Erythroblast (primary cell): ENCODE measurements at regions not wholly inside any gene's neighbourhood (a gene's known extent, or its start where the extent isn't known, plus 50 kb on each side); places are given as distances from the start of the nearest gene placed in this dataset.
"Not testable (repeated sequence)": the region's sequence is repeated elsewhere in the genome, so short reads cannot be mapped to it uniquely, and the experiment has no call there.

Experiments
- DNase-seq, 2 experiments: peaks; one replicate each; lab custom pipeline; 2025; lab: John Stamatoyannopoulos, UW
- GATA1 ChIP-seq: IDR thresholded peaks from 2 replicates; pipeline ENCODE4 v1.6.1; 2011; ENCODE audit warnings: low read depth, mild to moderate bottlenecking, control low read depth, low read length, moderate library complexity
- POLR2A ChIP-seq: IDR thresholded peaks from 2 replicates; pipeline ENCODE4 v1.6.1; 2011; ENCODE audit warnings: mild to moderate bottlenecking, low read length

DNA sequence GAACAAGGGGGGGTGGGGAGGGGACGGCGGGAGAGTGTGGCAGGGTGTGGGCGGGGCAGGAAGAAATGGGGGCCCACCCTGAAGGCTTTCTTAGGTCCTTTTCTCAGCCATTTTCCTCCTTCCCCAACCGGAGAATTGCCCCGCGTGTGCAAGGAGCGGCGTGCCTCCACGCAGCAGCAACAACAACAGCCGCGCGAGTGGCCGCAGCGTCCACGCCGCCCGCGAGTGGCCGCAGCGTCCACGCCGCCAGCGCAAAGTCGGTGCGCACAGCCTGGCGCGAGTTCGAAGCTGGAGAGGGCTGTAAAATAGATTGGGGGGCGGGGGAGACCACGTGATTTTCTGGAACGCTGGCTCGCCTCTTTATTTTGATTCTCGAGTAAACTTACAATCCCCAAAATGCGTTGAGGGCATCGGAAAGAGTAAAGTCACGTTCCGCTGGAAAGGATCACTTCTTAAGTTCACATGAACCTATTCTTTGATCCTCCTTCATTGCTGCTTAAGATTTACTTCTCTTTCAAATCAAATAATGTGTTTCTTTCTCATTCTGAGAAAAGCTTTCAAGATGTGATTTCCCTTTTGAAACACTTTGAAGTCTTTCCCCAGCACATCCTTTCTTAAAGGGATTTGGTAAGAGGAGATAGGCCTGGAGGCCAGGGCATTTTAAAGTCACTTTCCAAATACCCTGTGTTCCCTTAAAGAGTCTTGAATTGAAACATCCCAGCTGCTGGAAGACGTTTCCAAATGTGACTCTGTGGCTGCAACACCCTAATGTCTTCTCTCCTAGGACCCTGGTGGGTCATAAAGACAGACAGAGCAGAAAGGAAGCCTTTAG is 66.7 kb upstream of the ZNF217 start:
- TF ChIP-seq GATA1, result no peak
- TF ChIP-seq POLR2A, result no peak
- peak; percentile 21 to 26 for DNase-seq

DNA sequence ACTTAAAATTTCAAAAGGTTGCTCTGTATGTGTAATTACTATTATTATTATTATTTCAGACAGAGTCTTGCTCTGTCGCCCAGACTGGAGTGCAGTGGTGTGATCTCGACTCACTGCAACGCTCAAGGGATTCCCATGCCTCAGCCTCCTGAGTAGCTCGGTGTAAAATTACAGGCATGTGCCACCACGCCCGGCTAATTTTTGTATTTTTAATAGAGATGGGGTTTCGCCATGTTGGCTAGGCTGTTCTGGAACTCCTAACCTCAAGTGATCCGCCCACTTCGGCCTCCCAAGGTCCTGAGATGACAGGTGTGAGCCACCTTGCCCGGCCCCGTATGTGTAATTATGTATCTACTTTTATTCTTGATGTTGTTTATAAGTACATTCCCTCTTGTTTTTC is 65.3 kb upstream of the ZNF217 start:
- TF ChIP-seq GATA1, result no peak
- no peak for TF ChIP-seq POLR2A
- no peak for DNase-seq

DNA sequence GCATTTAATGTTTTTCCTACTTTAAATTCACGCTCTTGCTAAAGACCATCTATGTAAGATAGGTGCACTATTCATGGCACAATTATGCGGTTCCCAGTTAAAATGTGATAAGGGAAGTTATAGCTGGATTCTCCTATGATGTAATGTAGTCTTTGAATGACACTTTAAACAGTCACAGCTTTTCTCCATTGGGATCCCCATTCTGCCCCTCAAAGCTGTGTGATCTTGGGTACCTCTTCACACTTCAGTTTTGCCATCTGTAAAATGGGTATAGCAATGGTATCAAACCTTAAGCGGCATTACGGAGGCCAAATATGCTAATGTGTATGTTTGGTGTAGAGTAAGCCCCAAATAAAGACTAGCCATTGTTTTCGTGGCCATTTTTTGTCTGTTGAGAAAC is 64.7 kb upstream of the ZNF217 start:
- DNase-seq, result no peak

DNA sequence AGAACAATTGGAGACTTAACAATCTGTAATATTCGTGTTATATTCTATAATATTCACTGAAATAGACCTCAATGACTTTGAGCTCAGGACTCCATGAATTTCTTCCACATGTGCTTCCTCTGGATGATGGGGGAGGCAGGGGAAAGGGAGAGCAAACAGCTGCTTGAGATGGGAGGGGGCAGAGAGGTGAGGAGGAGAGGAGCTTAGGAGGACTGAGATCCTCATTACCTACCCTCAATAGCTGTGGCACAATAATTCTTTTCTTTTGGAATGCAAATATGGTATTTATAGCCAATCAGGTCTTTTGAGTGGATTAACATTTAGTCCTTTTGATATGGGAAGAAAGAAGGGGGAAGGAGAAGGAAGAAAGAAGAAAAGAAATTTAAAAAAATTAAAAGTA is 64.1 kb upstream of the ZNF217 start:
- DNase-seq, result no peak
- TF ChIP-seq GATA1 (no peak), POLR2A (no peak)

More for the DNA sequence above, 64.7 kb upstream of the ZNF217 start:
- no peak for TF ChIP-seq POLR2A
- no peak for TF ChIP-seq GATA1

DNA sequence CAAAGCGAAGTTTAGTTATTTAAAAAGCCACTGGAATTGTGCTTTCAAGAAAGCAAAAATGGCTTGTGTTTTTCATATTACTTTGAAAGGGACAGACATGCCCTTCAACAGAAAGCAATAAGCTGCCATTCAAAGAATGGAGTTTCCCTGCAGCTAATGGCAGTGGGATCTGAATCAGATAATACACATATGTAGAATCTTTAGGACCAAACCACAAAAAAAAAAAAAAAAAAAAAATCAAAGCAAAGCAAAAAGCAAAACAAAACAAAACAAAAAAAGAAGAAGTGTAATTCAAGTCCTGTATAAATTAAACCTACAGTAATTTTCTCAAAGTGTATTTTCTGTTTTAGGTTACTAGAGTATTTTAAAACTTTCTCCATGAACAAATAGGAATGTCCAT is 63.6 kb upstream of the ZNF217 start:
- DNase-seq, result no peak
- no peak for TF ChIP-seq POLR2A
- TF ChIP-seq GATA1, result no peak

DNA sequence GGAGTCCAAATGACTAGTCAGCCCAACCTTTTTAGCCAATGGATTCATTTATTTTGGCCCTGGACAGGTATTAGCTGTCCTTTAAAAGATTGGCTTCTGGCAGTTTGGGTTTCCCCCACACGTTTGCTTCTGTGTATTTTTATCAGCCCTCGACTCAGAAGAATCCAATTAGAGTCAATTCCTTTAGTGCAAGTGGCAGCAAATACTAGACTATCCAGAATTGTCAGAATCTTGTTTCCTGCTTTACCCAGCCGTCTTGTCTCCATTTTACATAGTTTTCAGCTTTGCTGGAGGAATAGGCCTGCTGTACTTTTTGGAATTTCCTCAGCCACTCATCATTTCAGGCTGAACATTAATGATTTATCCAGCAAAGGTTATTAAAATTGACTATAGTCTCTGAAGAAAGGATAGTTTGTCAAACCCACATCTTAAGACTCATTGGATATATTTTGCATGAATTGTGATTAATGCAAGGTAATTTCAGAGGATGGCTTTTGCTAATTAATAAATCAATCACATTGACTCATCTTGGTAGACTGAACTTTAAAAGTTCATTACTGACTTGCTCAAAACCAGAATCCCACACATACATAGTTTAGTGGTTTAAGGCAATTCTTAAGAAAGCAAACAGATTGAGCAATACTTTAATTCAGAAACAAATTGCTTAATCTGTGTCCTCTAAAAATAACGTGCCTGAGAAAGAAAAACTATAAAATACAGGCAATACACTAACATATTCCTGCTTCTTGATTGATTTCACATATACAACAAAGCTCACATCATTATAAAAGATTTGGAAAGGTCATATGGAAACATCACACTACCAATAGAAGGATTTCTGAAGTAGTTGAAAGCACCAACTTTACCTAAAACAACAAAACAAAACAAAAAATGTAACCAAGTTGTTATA is 62.9 kb upstream of the ZNF217 start:
- TF ChIP-seq GATA1, result no peak
- no peak for TF ChIP-seq POLR2A
- DNase-seq, result no peak

DNA sequence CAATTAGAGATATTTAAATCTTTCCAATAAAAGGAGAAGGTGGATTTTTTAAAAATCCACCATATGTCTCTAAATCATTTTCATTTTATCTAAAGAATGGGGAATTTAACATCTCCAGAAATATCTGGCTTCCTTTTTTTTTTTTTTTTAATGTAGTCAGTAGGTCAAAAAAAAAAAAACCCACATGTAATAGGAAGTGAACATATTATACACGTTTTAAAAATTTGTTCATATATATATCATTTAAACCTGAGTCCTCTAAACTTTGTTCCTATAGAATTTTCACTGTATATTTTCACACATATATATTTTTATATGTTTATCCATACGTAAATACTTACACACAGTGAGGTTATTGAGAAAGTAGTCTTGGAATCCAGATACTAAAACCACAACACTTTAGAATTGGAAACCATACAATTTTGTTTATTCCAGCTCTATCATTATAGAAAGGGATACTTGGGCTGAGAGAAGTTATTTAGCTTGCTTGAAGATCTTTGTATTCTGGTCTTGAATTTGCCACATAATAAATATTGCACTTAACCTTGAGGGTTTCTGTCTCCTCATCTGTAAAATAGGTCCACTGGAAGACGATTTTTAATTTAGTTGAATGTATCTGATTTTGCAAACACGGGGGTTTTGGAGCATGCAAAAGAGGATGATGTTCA is 62.1 kb upstream of the ZNF217 start:
- TF ChIP-seq GATA1 (no peak), POLR2A (no peak)
- no peak for DNase-seq

GRCh38 chr20:53654932-53655624 is 61.4 kb upstream of the ZNF217 start:
- TF ChIP-seq GATA1, result no peak
- TF ChIP-seq POLR2A, result no peak
- peak; percentile 29 to 31 for DNase-seq

GRCh38 chr20:53654521-53654920 is 60.9 kb upstream of the ZNF217 start:
- DNase-seq, result not testable (repeated sequence)

- TF ChIP-seq GATA1 (no peak), POLR2A (no peak)
Measured at GRCh38 chr20:53652859-53653517, 59.3 kb upstream of the ZNF217 start.

GRCh38 chr20:53652090-53652858 is 58.6 kb upstream of the ZNF217 start:
- TF ChIP-seq POLR2A (no peak), GATA1 (no peak)

More at GRCh38 chr20:53652859-53653517, 59.3 kb upstream of the ZNF217 start:
- DNase-seq, result peak in 1 of 2 experiments; percentile 14

GRCh38 chr20:53649493-53649892 is 55.9 kb upstream of the ZNF217 start:
- not testable (repeated sequence) for DNase-seq

More at GRCh38 chr20:53652090-53652858, 58.6 kb upstream of the ZNF217 start:
- DNase-seq, result peak; percentile 34 to 39
